ENCODE measurements at regions not wholly inside any gene's neighbourhood (a gene's known extent, or its start where the extent isn't known, plus 50 kb on each side); places are given as distances from the start of the nearest gene placed in this dataset.

- no peak overlapping the region for H3K4me3 ChIP-seq (ENCODE audit: low read length in 2 of 2)
- H3K4me2 ChIP-seq (ENCODE audit: insufficient read depth, low read length, poor library complexity, severe bottlenecking): no peak overlapping the region
- no peak overlapping the region for H2BK5ac ChIP-seq (ENCODE audit: low read length)
- no peaks in the 10 kb centered on the region for H3K79me1 ChIP-seq (ENCODE audit: low read depth, low read length)
- H3K27ac ChIP-seq (replicated peaks; ENCODE audit: low read length): no peak overlapping the region
- H2BK15ac ChIP-seq (ENCODE audit: low read length): no peak overlapping the region
- no peaks in the 10 kb centered on the region for H3K36me3 ChIP-seq (replicated peaks in 1 of 2; ENCODE audit: control insufficient read depth in 2 of 2, insufficient read depth in 2 of 2, low read length in 2 of 2)
- H3K9ac ChIP-seq (ENCODE audit: low read depth, low read length, poor library complexity): no peak overlapping the region
- no peaks in the 10 kb centered on the region for H3K4me1 ChIP-seq (ENCODE audit: control insufficient read depth in 2 of 2, insufficient read depth in 1 of 2, low read depth in 1 of 2, low read length in 2 of 2)
- H3K9me3 ChIP-seq (replicated peaks in 1 of 2; ENCODE audit: control insufficient read depth in 2 of 2, insufficient read depth in 1 of 2, low read depth in 1 of 2, low read length in 2 of 2): peaks cover 2% of the 10 kb centered on the region in 2 donors
- H3K27me3 ChIP-seq (ENCODE audit: control insufficient read depth in 3 of 3, insufficient read depth in 3 of 3, low read depth in 1 of 3, low read length in 3 of 3): no peaks in the 10 kb centered on the region
- H4K91ac ChIP-seq (ENCODE audit: low read depth, low read length, poor library complexity): no peak overlapping the region
- H2AFZ ChIP-seq (ENCODE audit: low read length): no peak overlapping the region
- H4K8ac ChIP-seq (ENCODE audit: low read depth, low read length): no peak overlapping the region
- H2AK5ac ChIP-seq (ENCODE audit: low read depth, low read length): no peak overlapping the region
- H3K18ac ChIP-seq (ENCODE audit: low read length): no peak overlapping the region
- H2BK12ac ChIP-seq (ENCODE audit: low read length): no peak overlapping the region
- no peak overlapping the region for H3K4ac ChIP-seq (ENCODE audit: low read length)
- H2BK120ac ChIP-seq (ENCODE audit: low read depth, low read length): no peak overlapping the region
- no CpG with 5 or more reads among the region's 2 CpGs for WGBS, 2 donors (ENCODE audit: extremely low coverage in 2 of 2, insufficient read length in 2 of 2, insufficient replicate concordance in 1 of 2)
- no peak overlapping the region for H3K14ac ChIP-seq (ENCODE audit: low read length)
- H3K23ac ChIP-seq (ENCODE audit: low read depth, low read length, poor library complexity): no peak overlapping the region
- no peak for DNase-seq (ENCODE audit: low spot score)
Observed at GRCh38 chr2:4188561-4188960, 485.2 kb downstream of the DCDC2C start.

- WGBS, 2 donors (ENCODE audit: extremely low coverage in 2 of 2, insufficient read length in 2 of 2, insufficient replicate concordance in 1 of 2): no CpG with 5 or more reads among the region's 5 CpGs
- Histone ChIP-seq H2BK12ac (ENCODE audit: low read length) (no peak overlapping the region), H2BK120ac (ENCODE audit: low read depth, low read length) (no peak overlapping the region), H2AK5ac (ENCODE audit: low read depth, low read length) (no peak overlapping the region), H3K9me3 (replicated peaks in 1 of 2; ENCODE audit: control insufficient read depth in 2 of 2, insufficient read depth in 1 of 2, low read depth in 1 of 2, low read length in 2 of 2) (peaks cover 2 to 5% of the 10 kb centered on the region in 2 donors), H3K4me2 (ENCODE audit: insufficient read depth, low read length, poor library complexity, severe bottlenecking) (no peak overlapping the region), H3K27ac (replicated peaks; ENCODE audit: low read length) (no peak overlapping the region), H3K18ac (ENCODE audit: low read length) (no peak overlapping the region), H3K27me3 (ENCODE audit: control insufficient read depth in 3 of 3, insufficient read depth in 3 of 3, low read depth in 1 of 3, low read length in 3 of 3) (no peaks in the 10 kb centered on the region), H3K4ac (ENCODE audit: low read length) (no peak overlapping the region), H4K91ac (ENCODE audit: low read depth, low read length, poor library complexity) (no peak overlapping the region), H2BK5ac (ENCODE audit: low read length) (no peak overlapping the region), H2AFZ (ENCODE audit: low read length) (no peak overlapping the region), H3K79me1 (ENCODE audit: low read depth, low read length) (no peaks in the 10 kb centered on the region), H2BK15ac (ENCODE audit: low read length) (no peak overlapping the region), H4K8ac (ENCODE audit: low read depth, low read length) (no peak overlapping the region), H3K14ac (ENCODE audit: low read length) (no peak overlapping the region), H3K9ac (ENCODE audit: low read depth, low read length, poor library complexity) (no peak overlapping the region), H3K36me3 (replicated peaks in 1 of 2; ENCODE audit: control insufficient read depth in 2 of 2, insufficient read depth in 2 of 2, low read length in 2 of 2) (no peaks in the 10 kb centered on the region), H3K4me1 (ENCODE audit: control insufficient read depth in 2 of 2, insufficient read depth in 1 of 2, low read depth in 1 of 2, low read length in 2 of 2) (no peaks in the 10 kb centered on the region), H3K4me3 (ENCODE audit: low read length in 2 of 2) (no peak overlapping the region), H3K23ac (ENCODE audit: low read depth, low read length, poor library complexity) (no peak overlapping the region)
- DNase-seq (ENCODE audit: low spot score): no peak
Observed at GRCh38 chr2:4190548-4190947, 487.2 kb downstream of the DCDC2C start.

- no peak overlapping the region for H4K91ac ChIP-seq (ENCODE audit: low read depth, low read length, poor library complexity)
- H2AK5ac ChIP-seq (ENCODE audit: low read depth, low read length): no peak overlapping the region
- no peak overlapping the region for H3K4ac ChIP-seq (ENCODE audit: low read length)
- H3K18ac ChIP-seq (ENCODE audit: low read length): no peak overlapping the region
- no peak overlapping the region for H3K4me3 ChIP-seq (ENCODE audit: low read length in 2 of 2)
- H3K4me1 ChIP-seq (ENCODE audit: control insufficient read depth in 2 of 2, insufficient read depth in 1 of 2, low read depth in 1 of 2, low read length in 2 of 2): no peaks in the 10 kb centered on the region
- H2BK120ac ChIP-seq (ENCODE audit: low read depth, low read length): no peak overlapping the region
- no peak overlapping the region for H3K27ac ChIP-seq (replicated peaks; ENCODE audit: low read length)
- no CpG with 5 or more reads among the region's 2 CpGs for WGBS, 2 donors (ENCODE audit: extremely low coverage in 2 of 2, insufficient read length in 2 of 2, insufficient replicate concordance in 1 of 2)
- H3K9ac ChIP-seq (ENCODE audit: low read depth, low read length, poor library complexity): no peak overlapping the region
- H2BK5ac ChIP-seq (ENCODE audit: low read length): no peak overlapping the region
- no peak overlapping the region for H3K14ac ChIP-seq (ENCODE audit: low read length)
- H3K36me3 ChIP-seq (replicated peaks in 1 of 2; ENCODE audit: control insufficient read depth in 2 of 2, insufficient read depth in 2 of 2, low read length in 2 of 2): no peaks in the 10 kb centered on the region
- H3K79me1 ChIP-seq (ENCODE audit: low read depth, low read length): no peaks in the 10 kb centered on the region
- no peak overlapping the region for H3K4me2 ChIP-seq (ENCODE audit: insufficient read depth, low read length, poor library complexity, severe bottlenecking)
- H2AFZ ChIP-seq (ENCODE audit: low read length): no peak overlapping the region
- no peaks in the 10 kb centered on the region for H3K27me3 ChIP-seq (ENCODE audit: control insufficient read depth in 3 of 3, insufficient read depth in 3 of 3, low read depth in 1 of 3, low read length in 3 of 3)
- H2BK12ac ChIP-seq (ENCODE audit: low read length): no peak overlapping the region
- no peak overlapping the region for H3K23ac ChIP-seq (ENCODE audit: low read depth, low read length, poor library complexity)
- no peak for DNase-seq (ENCODE audit: low spot score)
- peaks cover 2 to 5% of the 10 kb centered on the region in 2 donors for H3K9me3 ChIP-seq (replicated peaks in 1 of 2; ENCODE audit: control insufficient read depth in 2 of 2, insufficient read depth in 1 of 2, low read depth in 1 of 2, low read length in 2 of 2)
- H4K8ac ChIP-seq (ENCODE audit: low read depth, low read length): no peak overlapping the region
- no peak overlapping the region for H2BK15ac ChIP-seq (ENCODE audit: low read length)
Observed at GRCh38 chr2:4192119-4192518, 488.7 kb downstream of the DCDC2C start.

GRCh38 chr2:4214444-4215205 is 511.2 kb downstream of the DCDC2C start:
- no CpG with 5 or more reads among the region's 10 CpGs for WGBS, 2 donors (ENCODE audit: extremely low coverage in 2 of 2, insufficient read length in 2 of 2, insufficient replicate concordance in 1 of 2)
- no peak overlapping the region for H2AK5ac ChIP-seq (ENCODE audit: low read depth, low read length)
- no peaks in the 10 kb centered on the region for H3K36me3 ChIP-seq (replicated peaks in 1 of 2; ENCODE audit: control insufficient read depth in 2 of 2, insufficient read depth in 2 of 2, low read length in 2 of 2)
- no peak overlapping the region for H4K91ac ChIP-seq (ENCODE audit: low read depth, low read length, poor library complexity)
- H3K23ac ChIP-seq (ENCODE audit: low read depth, low read length, poor library complexity): no peak overlapping the region
- no peak overlapping the region for H3K18ac ChIP-seq (ENCODE audit: low read length)
- H2BK12ac ChIP-seq (ENCODE audit: low read length): no peak overlapping the region
- no peak overlapping the region for H3K4me3 ChIP-seq (ENCODE audit: low read length in 2 of 2)
- no peaks in the 10 kb centered on the region for H3K9me3 ChIP-seq (replicated peaks in 1 of 2; ENCODE audit: control insufficient read depth in 2 of 2, insufficient read depth in 1 of 2, low read depth in 1 of 2, low read length in 2 of 2)
- H4K8ac ChIP-seq (ENCODE audit: low read depth, low read length): no peak overlapping the region
- no peak overlapping the region for H2BK5ac ChIP-seq (ENCODE audit: low read length)
- H3K4me2 ChIP-seq (ENCODE audit: insufficient read depth, low read length, poor library complexity, severe bottlenecking): no peak overlapping the region
- no peak overlapping the region for H3K4ac ChIP-seq (ENCODE audit: low read length)
- no peak for DNase-seq (ENCODE audit: low spot score)
- peaks cover 3 to 6% of the 10 kb centered on the region in 2 donors for H3K4me1 ChIP-seq (ENCODE audit: control insufficient read depth in 2 of 2, insufficient read depth in 1 of 2, low read depth in 1 of 2, low read length in 2 of 2)
- peak overlapping the region; percentile 73 for H2AFZ ChIP-seq (ENCODE audit: low read length)
- H3K27me3 ChIP-seq (ENCODE audit: control insufficient read depth in 3 of 3, insufficient read depth in 3 of 3, low read depth in 1 of 3, low read length in 3 of 3): no peaks in the 10 kb centered on the region
- no peak overlapping the region for H3K9ac ChIP-seq (ENCODE audit: low read depth, low read length, poor library complexity)
- H3K79me1 ChIP-seq (ENCODE audit: low read depth, low read length): no peaks in the 10 kb centered on the region
- no peak overlapping the region for H2BK120ac ChIP-seq (ENCODE audit: low read depth, low read length)
- H3K27ac ChIP-seq (replicated peaks; ENCODE audit: low read length): no peak overlapping the region
- H3K14ac ChIP-seq (ENCODE audit: low read length): no peak overlapping the region
- H2BK15ac ChIP-seq (ENCODE audit: low read length): no peak overlapping the region
